Osteoblast (primary cell): ENCODE measurements at regions not wholly inside any gene's neighbourhood (a gene's known extent, or its start where the extent isn't known, plus 50 kb on each side); places are given as distances from the start of the nearest gene placed in this dataset.

ENCODE experiments used
- DNase-seq: peaks from one replicate; pipeline ENCODE4 v3.0.0; 2011; ENCODE audit warnings: low spot score, mixed read lengths; ENCODE audit not compliant: insufficient read length; ENCODE audit errors: missing footprints
- H2AFZ ChIP-seq: 2 replicates; pipeline ENCODE4 v1.6.0; 2011; ENCODE audit warnings: mild to moderate bottlenecking, low read length
- H3K27ac ChIP-seq: 2 replicates; pipeline ENCODE4 v1.5.1; 2011; ENCODE audit warnings: mild to moderate bottlenecking, low read depth, low read length, moderate library complexity
- H3K27me3 ChIP-seq: 2 replicates; pipeline ENCODE4 v1.6.0; 2012; ENCODE audit warnings: mild to moderate bottlenecking, control low read depth, inconsistent platforms, low read length, moderate library complexity; ENCODE audit not compliant: insufficient read depth
- H3K36me3 ChIP-seq: 2 replicates; pipeline ENCODE4 v1.5.1; 2011; ENCODE audit warnings: mild to moderate bottlenecking, low read length, control low read depth, moderate library complexity; ENCODE audit not compliant: insufficient read depth
- H3K4me1 ChIP-seq: 2 replicates; pipeline ENCODE4 v1.5.1; 2011; ENCODE audit warnings: mild to moderate bottlenecking, low read length, control low read depth, moderate library complexity; ENCODE audit not compliant: insufficient read depth
- H3K4me2 ChIP-seq: 2 replicates; pipeline ENCODE4 v1.6.0; 2011; ENCODE audit warnings: mild to moderate bottlenecking, low read length; ENCODE audit not compliant: insufficient read depth
- H3K4me3 ChIP-seq: fragments of 200-600 bp; sonication (generic); 3 replicates; pipeline ENCODE4 v1.5.1; 2012; ENCODE audit warnings: mild to moderate bottlenecking, low read length, inconsistent platforms; ENCODE audit not compliant: insufficient read depth
- H3K79me2 ChIP-seq: 2 replicates; pipeline ENCODE4 v1.6.0; 2012; ENCODE audit warnings: mild to moderate bottlenecking, low read length, control low read depth, inconsistent platforms; ENCODE audit not compliant: insufficient read depth
- H3K9me3 ChIP-seq: 2 replicates; pipeline ENCODE4 v1.5.1; 2011; ENCODE audit warnings: low read depth, low read length, control low read depth
- H4K20me1 ChIP-seq: 2 replicates; pipeline ENCODE4 v1.6.0; 2012; ENCODE audit warnings: mild to moderate bottlenecking, low read length, control low read depth; ENCODE audit not compliant: insufficient read depth
- TF ChIP-seq, protein P1 (sequence below): IDR thresholded peaks from 2 replicates; pipeline ENCODE4 v1.5.1; 2011; ENCODE audit warnings: mild to moderate bottlenecking, low read depth, low read length, moderate library complexity; ENCODE audit errors: extremely low read depth

DNA sequence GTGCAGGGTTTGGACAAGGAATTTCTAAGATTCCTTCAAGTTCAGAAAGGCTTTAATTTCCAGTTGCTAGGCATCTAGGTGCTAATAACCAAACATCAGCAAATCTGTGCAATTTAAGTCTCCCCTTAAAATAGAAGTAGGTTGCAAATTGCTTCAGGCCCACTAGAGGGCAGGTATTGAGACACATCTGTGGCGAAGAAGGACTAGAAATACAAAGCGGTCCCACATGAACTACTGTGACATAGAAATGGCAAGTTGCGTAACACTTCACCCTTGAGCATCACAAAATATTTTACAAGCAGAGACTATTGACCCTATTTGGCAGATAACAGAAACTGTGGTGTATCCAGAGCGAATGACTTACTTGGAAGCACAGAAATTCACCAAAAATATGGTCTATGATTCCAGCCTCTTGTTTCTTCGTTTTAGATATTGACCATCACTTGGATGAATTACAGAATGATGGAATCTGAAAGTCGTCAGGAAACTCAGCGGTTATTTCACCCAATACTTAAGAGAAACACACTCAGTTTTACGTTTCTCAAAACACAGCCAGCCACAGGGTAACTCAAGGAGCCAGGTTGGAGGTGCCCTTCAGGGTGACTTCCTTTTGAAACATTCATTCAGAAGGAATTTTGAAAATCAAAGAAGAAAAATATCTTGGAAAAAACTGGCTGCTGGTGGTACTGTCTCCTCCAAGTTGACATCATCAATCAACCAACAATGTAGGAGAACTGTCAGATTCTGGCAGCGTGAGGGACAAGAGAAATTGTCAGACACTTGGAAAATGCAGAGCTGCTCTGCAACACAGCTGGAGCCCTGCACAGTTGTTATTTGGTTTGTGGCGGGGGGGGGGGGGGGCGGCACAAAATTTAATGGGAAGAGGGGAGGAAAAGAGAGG is 256.3 kb upstream of the MINDY3 start:
- Histone ChIP-seq H3K27ac (no peak overlapping the region), H3K4me3 (no peak overlapping the region), H3K4me1 (no peaks in the 10 kb centered on the region), H3K9me3 (peaks cover 3% of the 10 kb centered on the region), H2AFZ (no peak overlapping the region), H3K4me2 (no peak overlapping the region), H4K20me1 (no peaks in the 10 kb centered on the region), H3K36me3 (no peaks in the 10 kb centered on the region), H3K79me2 (no peaks in the 10 kb centered on the region), H3K27me3 (no peaks in the 10 kb centered on the region)
- DNase-seq: no peak
- TF ChIP-seq, protein P1, sequence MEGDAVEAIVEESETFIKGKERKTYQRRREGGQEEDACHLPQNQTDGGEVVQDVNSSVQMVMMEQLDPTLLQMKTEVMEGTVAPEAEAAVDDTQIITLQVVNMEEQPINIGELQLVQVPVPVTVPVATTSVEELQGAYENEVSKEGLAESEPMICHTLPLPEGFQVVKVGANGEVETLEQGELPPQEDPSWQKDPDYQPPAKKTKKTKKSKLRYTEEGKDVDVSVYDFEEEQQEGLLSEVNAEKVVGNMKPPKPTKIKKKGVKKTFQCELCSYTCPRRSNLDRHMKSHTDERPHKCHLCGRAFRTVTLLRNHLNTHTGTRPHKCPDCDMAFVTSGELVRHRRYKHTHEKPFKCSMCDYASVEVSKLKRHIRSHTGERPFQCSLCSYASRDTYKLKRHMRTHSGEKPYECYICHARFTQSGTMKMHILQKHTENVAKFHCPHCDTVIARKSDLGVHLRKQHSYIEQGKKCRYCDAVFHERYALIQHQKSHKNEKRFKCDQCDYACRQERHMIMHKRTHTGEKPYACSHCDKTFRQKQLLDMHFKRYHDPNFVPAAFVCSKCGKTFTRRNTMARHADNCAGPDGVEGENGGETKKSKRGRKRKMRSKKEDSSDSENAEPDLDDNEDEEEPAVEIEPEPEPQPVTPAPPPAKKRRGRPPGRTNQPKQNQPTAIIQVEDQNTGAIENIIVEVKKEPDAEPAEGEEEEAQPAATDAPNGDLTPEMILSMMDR: peak; percentile 20

DNA sequence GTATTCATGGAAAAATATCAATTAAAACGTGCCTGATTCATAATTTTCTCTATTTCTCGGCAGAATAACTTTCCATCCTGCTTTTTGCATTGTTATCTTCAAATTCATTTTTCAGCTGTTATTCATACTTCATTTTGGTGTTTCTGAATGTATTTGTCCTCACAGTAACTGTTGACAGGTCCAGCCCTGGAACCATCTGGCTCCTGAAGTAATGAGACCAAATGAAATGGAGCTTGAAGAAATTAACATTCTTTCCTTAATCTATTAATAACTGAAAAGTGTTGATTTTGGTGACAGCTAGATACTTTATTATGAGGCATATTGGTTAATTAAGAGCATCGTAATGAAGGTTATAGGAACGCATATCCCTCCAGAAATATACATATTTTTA is 257.0 kb upstream of the MINDY3 start:
- H3K9me3 ChIP-seq: peaks cover 3% of the 10 kb centered on the region
- H3K4me2 ChIP-seq: no peak overlapping the region
- DNase-seq: no peak
- no peaks in the 10 kb centered on the region for H3K36me3 ChIP-seq
- no peaks in the 10 kb centered on the region for H3K79me2 ChIP-seq
- no peaks in the 10 kb centered on the region for H4K20me1 ChIP-seq
- TF ChIP-seq, protein P1: no peak
- no peak overlapping the region for H3K27ac ChIP-seq
- H3K4me3 ChIP-seq: no peak overlapping the region
- H3K4me1 ChIP-seq: no peaks in the 10 kb centered on the region
- H2AFZ ChIP-seq: no peak overlapping the region
- no peaks in the 10 kb centered on the region for H3K27me3 ChIP-seq

DNA sequence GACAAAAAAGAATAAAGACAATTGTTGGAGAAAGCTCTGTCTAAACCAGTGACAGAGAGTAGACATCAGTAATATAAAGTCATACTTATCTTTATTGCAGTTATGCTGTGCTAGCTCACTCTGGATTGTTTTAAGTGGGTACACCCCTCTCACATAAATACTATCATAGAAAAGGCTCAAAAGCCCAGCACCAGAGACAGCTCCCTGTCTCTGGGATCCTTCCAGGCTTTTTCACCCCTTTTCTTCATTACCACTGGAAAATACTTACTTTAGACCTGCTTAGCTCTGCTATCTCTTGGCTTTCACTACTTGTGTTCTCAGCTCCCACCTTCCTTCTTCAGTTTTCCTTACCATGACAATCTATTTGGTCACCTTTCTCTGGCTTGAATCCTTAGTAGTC is 259.1 kb upstream of the MINDY3 start:
- Histone ChIP-seq H3K9me3 (peaks cover 3% of the 10 kb centered on the region), H3K4me1 (no peaks in the 10 kb centered on the region), H3K4me2 (no peak overlapping the region), H3K27me3 (no peaks in the 10 kb centered on the region), H4K20me1 (no peaks in the 10 kb centered on the region), H3K4me3 (no peak overlapping the region), H2AFZ (no peak overlapping the region), H3K36me3 (no peaks in the 10 kb centered on the region), H3K27ac (no peak overlapping the region), H3K79me2 (no peaks in the 10 kb centered on the region)
- no peak for DNase-seq
- TF ChIP-seq, protein P1: no peak

DNA sequence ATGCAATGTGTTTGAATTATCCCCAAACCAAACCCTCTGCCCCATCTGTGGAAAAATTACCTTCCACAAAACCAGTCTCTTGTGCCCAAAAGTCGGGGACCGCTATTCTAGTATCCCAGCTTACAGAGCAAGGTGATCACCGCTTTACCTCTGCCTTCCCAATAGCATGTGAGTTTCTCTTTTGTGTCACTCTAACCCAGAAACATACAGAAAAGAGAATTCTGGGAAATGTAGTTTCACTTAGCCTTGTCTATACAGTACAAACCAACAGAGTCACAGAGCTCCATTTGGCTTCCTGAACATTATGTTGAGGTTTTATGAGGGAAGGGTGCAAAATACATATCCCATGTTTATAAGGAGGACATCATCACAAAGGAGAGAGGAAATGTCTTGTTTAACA is 260.3 kb upstream of the MINDY3 start:
- Histone ChIP-seq H3K4me1 (no peaks in the 10 kb centered on the region), H3K79me2 (no peaks in the 10 kb centered on the region), H2AFZ (no peak overlapping the region), H3K36me3 (no peaks in the 10 kb centered on the region), H3K27ac (no peak overlapping the region), H3K27me3 (no peaks in the 10 kb centered on the region), H3K4me3 (no peak overlapping the region), H3K9me3 (peaks cover 3% of the 10 kb centered on the region), H3K4me2 (no peak overlapping the region), H4K20me1 (no peaks in the 10 kb centered on the region)
- TF ChIP-seq, protein P1: no peak
- DNase-seq: no peak
